ENCODE measurements at regions not wholly inside any gene's neighbourhood (a gene's known extent, or its start where the extent isn't known, plus 50 kb on each side); places are given as distances from the start of the nearest gene placed in this dataset.
A peak's percentile ranks its signal among the peaks of the same experiment; 100 is the strongest.

DNA sequence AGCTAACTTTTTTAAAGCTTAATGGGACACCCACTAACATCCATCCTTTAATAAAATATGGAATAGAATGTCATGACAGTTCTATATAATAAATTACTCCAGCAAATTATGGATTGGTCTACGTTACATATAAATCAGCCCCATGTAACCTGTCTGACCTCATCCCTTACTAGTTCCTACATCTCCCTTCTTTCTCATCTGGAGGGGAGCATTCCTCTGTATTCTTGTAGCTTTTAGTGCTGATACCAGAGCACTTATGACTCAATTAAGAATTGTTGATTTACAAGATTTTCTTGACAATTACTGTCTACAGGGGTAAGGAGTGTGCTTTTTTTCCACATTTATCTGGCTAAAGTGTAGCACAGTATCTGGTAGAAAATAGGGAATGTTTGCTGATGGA, 523.7 kb downstream of the FAM181B start:
- no peak for DNase-seq
- intact Hi-C loops (cut with DNase I): no loop called here
- no peaks in the 10 kb centered on the region for H3K36me3 ChIP-seq (replicated peaks in 1 of 2)
- TF ChIP-seq, protein P1, sequence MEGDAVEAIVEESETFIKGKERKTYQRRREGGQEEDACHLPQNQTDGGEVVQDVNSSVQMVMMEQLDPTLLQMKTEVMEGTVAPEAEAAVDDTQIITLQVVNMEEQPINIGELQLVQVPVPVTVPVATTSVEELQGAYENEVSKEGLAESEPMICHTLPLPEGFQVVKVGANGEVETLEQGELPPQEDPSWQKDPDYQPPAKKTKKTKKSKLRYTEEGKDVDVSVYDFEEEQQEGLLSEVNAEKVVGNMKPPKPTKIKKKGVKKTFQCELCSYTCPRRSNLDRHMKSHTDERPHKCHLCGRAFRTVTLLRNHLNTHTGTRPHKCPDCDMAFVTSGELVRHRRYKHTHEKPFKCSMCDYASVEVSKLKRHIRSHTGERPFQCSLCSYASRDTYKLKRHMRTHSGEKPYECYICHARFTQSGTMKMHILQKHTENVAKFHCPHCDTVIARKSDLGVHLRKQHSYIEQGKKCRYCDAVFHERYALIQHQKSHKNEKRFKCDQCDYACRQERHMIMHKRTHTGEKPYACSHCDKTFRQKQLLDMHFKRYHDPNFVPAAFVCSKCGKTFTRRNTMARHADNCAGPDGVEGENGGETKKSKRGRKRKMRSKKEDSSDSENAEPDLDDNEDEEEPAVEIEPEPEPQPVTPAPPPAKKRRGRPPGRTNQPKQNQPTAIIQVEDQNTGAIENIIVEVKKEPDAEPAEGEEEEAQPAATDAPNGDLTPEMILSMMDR (IDR thresholded peaks at IDR 0.05): no peak
- no peak for TF ChIP-seq POLR2A (IDR thresholded peaks at IDR 0.05)
- no peaks in the 10 kb centered on the region for H3K4me1 ChIP-seq (replicated peaks in 1 of 2)
- H3K27ac ChIP-seq: no peak overlapping the region
- no peak overlapping the region for H3K4me3 ChIP-seq
- no peaks in the 10 kb centered on the region for H3K9me3 ChIP-seq (replicated peaks in 1 of 3)
- H3K27me3 ChIP-seq: peaks cover 24% of the 10 kb centered on the region
- WGBS, 4 donors: 78 to 92% (median 88%) methylated on average over 1 of the region's 1 CpG

DNA sequence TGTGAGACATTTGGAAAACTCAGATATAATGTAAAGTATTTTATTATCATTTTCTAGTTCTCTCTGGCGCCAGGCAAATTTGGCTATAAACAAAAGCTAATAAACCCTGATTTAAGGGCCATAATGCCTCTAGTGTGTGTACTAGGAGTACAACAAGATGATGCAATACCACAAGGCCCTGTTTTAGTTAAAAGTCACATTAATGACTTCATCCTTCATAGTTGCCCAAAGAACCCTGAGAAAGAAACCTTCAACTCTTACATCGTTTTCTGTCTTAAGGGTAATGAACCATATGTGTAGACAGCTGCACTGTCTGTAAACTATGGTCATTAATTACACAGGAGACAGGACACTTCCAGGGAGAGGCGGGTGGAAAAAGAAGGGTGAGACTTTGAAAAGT, 538.4 kb downstream of the FAM181B start:
- TF ChIP-seq, protein P1 (IDR thresholded peaks at IDR 0.05): no peak
- no peak for TF ChIP-seq POLR2A (IDR thresholded peaks at IDR 0.05)
- 65 to 78% (median 71%) methylated on average over 3 of the region's 3 CpGs for WGBS, 4 donors
- H3K27me3 ChIP-seq: no peaks in the 10 kb centered on the region
- H3K27ac ChIP-seq: no peak overlapping the region
- H3K4me3 ChIP-seq: no peak overlapping the region
- no peaks in the 10 kb centered on the region for H3K4me1 ChIP-seq (replicated peaks in 1 of 2)
- DNase-seq: no peak
- H3K9me3 ChIP-seq (replicated peaks in 1 of 3): no peaks in the 10 kb centered on the region
- intact Hi-C loops (cut with DNase I): no loop called here
- H3K36me3 ChIP-seq (replicated peaks in 1 of 2): no peaks in the 10 kb centered on the region

DNA sequence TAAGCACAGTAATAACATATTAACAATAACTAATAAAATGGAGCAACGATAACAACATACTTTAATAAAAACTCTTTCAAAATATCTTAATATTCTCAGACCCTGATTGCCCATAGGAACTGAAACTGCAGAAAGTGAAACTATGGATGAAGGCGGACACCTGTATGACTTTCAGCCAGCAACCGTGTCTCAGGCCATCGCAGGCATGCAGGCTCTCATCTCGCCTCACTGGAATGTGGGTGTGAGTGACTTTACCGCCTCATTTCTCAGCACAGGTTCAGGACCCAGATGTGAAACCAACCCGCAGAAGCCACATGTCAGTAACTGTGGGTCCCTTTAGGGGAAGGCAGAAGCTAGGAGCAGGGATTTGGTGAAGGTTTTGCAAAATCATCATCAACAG, 539.1 kb downstream of the FAM181B start:
- H3K4me3 ChIP-seq: no peak overlapping the region
- no peaks in the 10 kb centered on the region for H3K4me1 ChIP-seq (replicated peaks in 1 of 2)
- no peak for DNase-seq
- H3K27me3 ChIP-seq: no peaks in the 10 kb centered on the region
- no peaks in the 10 kb centered on the region for H3K9me3 ChIP-seq (replicated peaks in 1 of 3)
- 78 to 94% (median 90%) methylated on average over 7 of the region's 7 CpGs for WGBS, 4 donors
- TF ChIP-seq, protein P1 (IDR thresholded peaks at IDR 0.05): no peak
- no peak for TF ChIP-seq POLR2A (IDR thresholded peaks at IDR 0.05)
- H3K36me3 ChIP-seq (replicated peaks in 1 of 2): no peaks in the 10 kb centered on the region
- intact Hi-C loops (cut with DNase I): no loop called here
- no peak overlapping the region for H3K27ac ChIP-seq

DNA sequence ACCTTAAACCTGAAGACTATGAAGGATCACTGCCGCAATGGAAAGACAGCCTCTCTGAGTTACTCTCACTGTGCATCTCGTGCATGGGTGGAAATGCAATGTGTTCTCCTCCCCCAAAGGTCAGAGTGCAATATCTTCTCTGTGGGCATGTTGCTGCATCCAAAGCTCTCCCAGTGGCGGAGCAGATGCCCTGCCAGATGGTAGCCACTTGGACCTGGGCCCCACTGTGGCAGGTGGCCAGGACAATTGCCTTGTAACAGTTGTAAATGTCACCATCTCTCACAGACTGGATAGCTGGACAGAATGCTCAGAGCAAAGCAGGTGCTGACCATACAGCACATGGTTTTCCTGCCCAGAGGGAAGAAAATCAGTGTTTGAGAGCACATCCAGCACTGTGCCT, 542.0 kb downstream of the FAM181B start:
- H3K36me3 ChIP-seq (replicated peaks in 1 of 2): no peaks in the 10 kb centered on the region
- H3K9me3 ChIP-seq (replicated peaks in 1 of 3): no peaks in the 10 kb centered on the region
- no peaks in the 10 kb centered on the region for H3K4me1 ChIP-seq (replicated peaks in 1 of 2)
- intact Hi-C loops (cut with DNase I): no loop called here
- TF ChIP-seq POLR2A (IDR thresholded peaks at IDR 0.05): no peak
- TF ChIP-seq, protein P1 (IDR thresholded peaks at IDR 0.05): no peak
- DNase-seq: peak in 1 of 7 donors; percentile 19
- H3K27me3 ChIP-seq: no peaks in the 10 kb centered on the region
- H3K27ac ChIP-seq: no peak overlapping the region
- no peak overlapping the region for H3K4me3 ChIP-seq
- WGBS, 4 donors: 77 to 86% (median 82%) methylated on average over 3 of the region's 3 CpGs

Data from adrenal gland (tissue), 9 donors.